Colonic mucosa (tissue), 4 donors: ENCODE measurements at regions not wholly inside any gene's neighbourhood (a gene's known extent, or its start where the extent isn't known, plus 50 kb on each side); places are given as distances from the start of the nearest gene placed in this dataset.

Experiments
- DNase-seq: peaks from one replicate; pipeline ENCODE4 v3.0.0-alpha.2; 2020
- H3K27ac ChIP-seq: fragments of 200-600 bp; one replicate; pipeline ENCODE4 v1.8.0; 2021
- H3K27me3 ChIP-seq: fragments of 200-600 bp; one replicate; pipeline ENCODE4 v1.8.0; 2021
- H3K36me3 ChIP-seq: fragments of 200-600 bp; one replicate; pipeline ENCODE4 v1.8.0; 2021
- H3K4me1 ChIP-seq: fragments of 200-600 bp; one replicate; pipeline ENCODE4 v1.8.0; 2021; ENCODE audit warnings: mild to moderate bottlenecking
- H3K4me3 ChIP-seq: fragments of 200-600 bp; one replicate; pipeline ENCODE4 v1.8.0; 2021
- H3K9ac ChIP-seq, 2 donors: one replicate each; pipeline ENCODE4 v1.7.0; 2013; ENCODE audit warnings: control low read depth in 2 of 2, low read depth in 2 of 2, low read length in 2 of 2
- H3K9me3 ChIP-seq: fragments of 200-600 bp; one replicate; pipeline ENCODE4 v1.8.0; 2021
- CTCF ChIP-seq: fragments of 200-600 bp; IDR thresholded peaks from one replicate; pipeline ENCODE4 v1.8.0; 2022; ENCODE audit warnings: antibody characterized with exemption, mild to moderate bottlenecking
- intact Hi-C: fragments of 100-400 bp; cut with DNase I; formaldehyde crosslinking; loops from one replicate; pipeline ENCODE4 v1.14.1; 2022
- donor health status: healthy.
- donor health status: DM: no; HTN: no; CAD: no.
- donor health status: DM: no; HTN: no; CAD: no.

- TF ChIP-seq CTCF = no peak
- Histone ChIP-seq H3K36me3 (no peaks in the 10 kb centered on the region), H3K9me3 (no peaks in the 10 kb centered on the region), H3K4me1 (no peaks in the 10 kb centered on the region), H3K4me3 (no peak overlapping the region), H3K27ac (no peak overlapping the region), H3K9ac (no peak overlapping the region), H3K27me3 (no peaks in the 10 kb centered on the region)
- DNase-seq = no peak
- intact Hi-C loops = no loop called here
Observed at GRCh38 chr15:62795700-62796695, 246.5 kb upstream of the TPM1 start.

DNA sequence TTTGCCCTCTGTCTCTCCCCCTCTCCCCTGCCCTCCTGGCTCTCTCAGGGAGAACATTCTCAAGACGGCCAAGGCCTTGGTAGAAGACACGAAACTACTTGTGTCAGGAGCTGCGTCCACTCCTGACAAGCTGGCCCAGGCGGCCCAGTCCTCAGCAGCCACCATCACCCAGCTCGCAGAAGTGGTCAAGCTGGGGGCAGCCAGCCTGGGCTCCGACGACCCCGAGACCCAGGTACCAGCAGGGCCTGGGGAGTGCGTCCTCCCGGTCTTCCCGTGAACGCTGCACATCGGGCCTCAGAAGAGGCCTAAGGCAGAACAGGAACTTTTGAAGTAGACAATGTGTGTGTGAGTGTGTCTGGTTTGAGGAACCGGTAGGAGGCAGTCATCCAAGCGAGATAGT, 245.4 kb upstream of the TPM1 start:
- H3K27ac ChIP-seq = no peak overlapping the region
- no peaks in the 10 kb centered on the region for H3K4me1 ChIP-seq
- no peak overlapping the region for H3K9ac ChIP-seq
- no peak for DNase-seq
- no peaks in the 10 kb centered on the region for H3K9me3 ChIP-seq
- no peaks in the 10 kb centered on the region for H3K27me3 ChIP-seq
- TF ChIP-seq CTCF = no peak
- intact Hi-C loops = no loop called here
- H3K4me3 ChIP-seq = no peak overlapping the region
- H3K36me3 ChIP-seq = no peaks in the 10 kb centered on the region

DNA sequence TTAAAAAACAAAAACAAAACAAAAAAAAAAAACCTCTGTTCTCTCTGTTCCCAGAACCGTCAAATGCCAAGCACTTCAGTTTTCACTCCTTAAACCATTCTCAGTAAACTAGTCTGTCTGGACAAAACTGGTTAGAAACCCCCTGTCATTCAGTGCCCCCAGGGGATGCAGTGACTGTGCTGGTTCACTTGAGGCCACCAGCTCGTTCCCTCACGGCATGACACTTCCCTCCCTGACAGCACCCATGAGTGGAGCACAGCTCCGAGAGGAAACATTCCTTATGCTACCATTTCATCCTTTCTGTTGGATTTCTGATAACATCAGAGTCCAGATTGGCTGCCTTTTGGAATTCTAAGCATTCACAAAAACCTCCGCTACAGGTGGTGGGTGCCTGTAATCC, 244.0 kb upstream of the TPM1 start:
- intact Hi-C loops = no loop called here
- H3K36me3 ChIP-seq = no peaks in the 10 kb centered on the region
- H3K27ac ChIP-seq = no peak overlapping the region
- no peaks in the 10 kb centered on the region for H3K4me1 ChIP-seq
- no peak overlapping the region for H3K4me3 ChIP-seq
- no peaks in the 10 kb centered on the region for H3K9me3 ChIP-seq
- H3K27me3 ChIP-seq = no peaks in the 10 kb centered on the region
- no peak for TF ChIP-seq CTCF
- no peak overlapping the region for H3K9ac ChIP-seq
- no peak for DNase-seq

- no peak overlapping the region for H3K9ac ChIP-seq
- H3K4me1 ChIP-seq = no peaks in the 10 kb centered on the region
- no peaks in the 10 kb centered on the region for H3K36me3 ChIP-seq
- no peaks in the 10 kb centered on the region for H3K9me3 ChIP-seq
- no peak for DNase-seq
- intact Hi-C loops = no loop called here
- no peak overlapping the region for H3K27ac ChIP-seq
- H3K27me3 ChIP-seq = no peaks in the 10 kb centered on the region
- TF ChIP-seq CTCF = no peak
- H3K4me3 ChIP-seq = no peak overlapping the region
Observed at GRCh38 chr15:62799037-62799436, 243.5 kb upstream of the TPM1 start.

- Histone ChIP-seq H3K9ac (no peak overlapping the region), H3K4me1 (no peaks in the 10 kb centered on the region), H3K4me3 (no peak overlapping the region), H3K27me3 (no peaks in the 10 kb centered on the region), H3K27ac (no peak overlapping the region), H3K36me3 (no peaks in the 10 kb centered on the region), H3K9me3 (no peaks in the 10 kb centered on the region)
- intact Hi-C loops = no loop called here
- no peak for TF ChIP-seq CTCF
- DNase-seq = no peak
Observed at GRCh38 chr15:62799919-62800318, 242.6 kb upstream of the TPM1 start.
